Mammary epithelial cell (primary cell): ENCODE measurements at regions not wholly inside any gene's neighbourhood (a gene's known extent, or its start where the extent isn't known, plus 50 kb on each side); places are given as distances from the start of the nearest gene placed in this dataset.

ENCODE experiments used
- EZH2 ChIP-seq: IDR thresholded peaks from 2 replicates; pipeline ENCODE4 v1.6.1; 2012; ENCODE audit warnings: low read length, inconsistent platforms, borderline replicate concordance
- TF ChIP-seq, protein P1 (sequence below), 2 donors: IDR thresholded peaks in 1 of 2; conservative IDR thresholded peaks in 1 of 2; 2 replicates each; pipeline ENCODE4 v1.5.1; 2011 to 2012; ENCODE audit warnings: inconsistent platforms in 2 of 2, low read length in 2 of 2, mild to moderate bottlenecking in 2 of 2, control low read depth in 1 of 2, low read depth in 1 of 2; ENCODE audit not compliant: insufficient read depth in 1 of 2; ENCODE audit errors: extremely low read depth in 1 of 2

DNA sequence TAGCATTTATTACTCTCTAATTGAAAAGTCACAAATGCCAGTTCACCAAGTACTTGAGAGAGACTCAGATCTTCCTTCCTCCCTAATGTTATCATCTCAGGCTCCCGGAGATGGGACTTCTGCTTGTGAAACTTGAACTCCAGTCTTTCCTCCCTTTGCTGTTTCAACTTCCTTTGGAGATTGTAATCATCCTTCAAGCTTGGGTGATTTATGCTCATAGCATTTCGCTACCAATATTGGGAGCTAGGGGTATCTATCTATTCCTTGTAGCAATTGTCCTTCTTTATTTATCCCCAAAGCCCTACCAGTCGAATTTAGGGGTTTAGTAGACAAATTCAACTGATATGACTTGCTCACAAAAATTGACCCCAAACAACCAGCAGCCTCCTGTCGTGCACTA is 117.9 kb upstream of the STARD3NL start:
- TF ChIP-seq, protein P1, sequence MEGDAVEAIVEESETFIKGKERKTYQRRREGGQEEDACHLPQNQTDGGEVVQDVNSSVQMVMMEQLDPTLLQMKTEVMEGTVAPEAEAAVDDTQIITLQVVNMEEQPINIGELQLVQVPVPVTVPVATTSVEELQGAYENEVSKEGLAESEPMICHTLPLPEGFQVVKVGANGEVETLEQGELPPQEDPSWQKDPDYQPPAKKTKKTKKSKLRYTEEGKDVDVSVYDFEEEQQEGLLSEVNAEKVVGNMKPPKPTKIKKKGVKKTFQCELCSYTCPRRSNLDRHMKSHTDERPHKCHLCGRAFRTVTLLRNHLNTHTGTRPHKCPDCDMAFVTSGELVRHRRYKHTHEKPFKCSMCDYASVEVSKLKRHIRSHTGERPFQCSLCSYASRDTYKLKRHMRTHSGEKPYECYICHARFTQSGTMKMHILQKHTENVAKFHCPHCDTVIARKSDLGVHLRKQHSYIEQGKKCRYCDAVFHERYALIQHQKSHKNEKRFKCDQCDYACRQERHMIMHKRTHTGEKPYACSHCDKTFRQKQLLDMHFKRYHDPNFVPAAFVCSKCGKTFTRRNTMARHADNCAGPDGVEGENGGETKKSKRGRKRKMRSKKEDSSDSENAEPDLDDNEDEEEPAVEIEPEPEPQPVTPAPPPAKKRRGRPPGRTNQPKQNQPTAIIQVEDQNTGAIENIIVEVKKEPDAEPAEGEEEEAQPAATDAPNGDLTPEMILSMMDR (conservative IDR thresholded peaks at IDR 0.05 in 1 of 2, IDR thresholded peaks at IDR 0.05 in 1 of 2; ENCODE audit: extremely low read depth in 1 of 2, insufficient read depth in 1 of 2, low read depth in 1 of 2, low read length in 2 of 2), result no peak
- no peak for TF ChIP-seq EZH2
